ENCODE measurements at regions not wholly inside any gene's neighbourhood (a gene's known extent, or its start where the extent isn't known, plus 50 kb on each side); places are given as distances from the start of the nearest gene placed in this dataset.

- TF ChIP-seq POLR2AphosphoS5 (IDR thresholded peaks at IDR 0.05; ENCODE audit: low read depth, low read length) (no peak), POLR2A (IDR thresholded peaks at IDR 0.05; ENCODE audit: control extremely low read depth in 1 of 2, low read depth in 2 of 2, low read length in 2 of 2) (no peak), JUND (IDR thresholded peaks at IDR 0.05; ENCODE audit: low read length) (no peak), NRF1 (IDR thresholded peaks at IDR 0.05; ENCODE audit: low read depth, low read length) (no peak), CTCF (IDR thresholded peaks at IDR 0.05; ENCODE audit: control extremely low read depth in 1 of 3, insufficient read depth in 1 of 3, low read depth in 1 of 3, low read length in 3 of 3) (no peak), TAF1 (IDR thresholded peaks at IDR 0.05; ENCODE audit: low read depth, low read length) (no peak), ZNF274 (IDR thresholded peaks at IDR 0.05; ENCODE audit: borderline replicate concordance, extremely low read depth, low read length) (no peak), EP300 (IDR thresholded peaks at IDR 0.05; ENCODE audit: borderline replicate concordance in 1 of 2, low read depth in 2 of 2, low read length in 2 of 2) (no peak), YY1 (IDR thresholded peaks at IDR 0.05; ENCODE audit: low read depth, low read length) (no peak), BRCA1 (IDR thresholded peaks at IDR 0.05; ENCODE audit: low read depth, low read length) (no peak), SP2 (IDR thresholded peaks at IDR 0.05; ENCODE audit: low read length) (no peak), CBX8 (IDR thresholded peaks at IDR 0.05; ENCODE audit: borderline replicate concordance, low read depth, low read length) (no peak), TBP (IDR thresholded peaks at IDR 0.05; ENCODE audit: low read depth, low read length) (no peak)
- TF ChIP-seq, protein P1, sequence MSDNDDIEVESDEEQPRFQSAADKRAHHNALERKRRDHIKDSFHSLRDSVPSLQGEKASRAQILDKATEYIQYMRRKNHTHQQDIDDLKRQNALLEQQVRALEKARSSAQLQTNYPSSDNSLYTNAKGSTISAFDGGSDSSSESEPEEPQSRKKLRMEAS (IDR thresholded peaks at IDR 0.05) = no peak
These were observed 348.3 kb upstream of the LRATD1 start for GRCh38 chr2:14284244-14284643.

All from H1 (cell line).